ENCODE measurements at regions not wholly inside any gene's neighbourhood (a gene's known extent, or its start where the extent isn't known, plus 50 kb on each side); places are given as distances from the start of the nearest gene placed in this dataset.

DNA sequence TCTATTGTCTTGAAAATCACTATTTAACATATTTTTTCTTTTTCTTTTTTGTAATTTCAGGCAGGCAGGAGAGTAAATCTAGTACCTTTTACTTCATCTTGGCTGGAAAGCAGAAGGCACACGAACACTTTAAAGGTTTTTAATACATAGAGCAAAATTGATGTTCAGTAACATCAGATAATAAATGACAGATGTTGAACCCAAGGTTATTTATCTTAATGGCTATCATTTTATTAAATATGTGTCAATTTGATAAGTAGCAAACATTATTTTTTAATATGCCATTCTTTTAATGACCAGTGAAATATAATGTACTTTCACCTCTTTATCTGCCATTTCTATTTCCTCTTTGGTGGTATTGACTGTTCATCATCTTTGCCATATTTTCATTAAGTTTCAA is 381.2 kb downstream of the ARHGEF28 start:
- no peaks in the 10 kb centered on the region for H3K36me3 ChIP-seq
- no peaks in the 10 kb centered on the region for H3K9me3 ChIP-seq (ENCODE audit: low read depth)
- DNase-seq (ENCODE audit: low read depth in 1 of 2, low spot score in 1 of 2): no peak
- TF ChIP-seq, protein P1, sequence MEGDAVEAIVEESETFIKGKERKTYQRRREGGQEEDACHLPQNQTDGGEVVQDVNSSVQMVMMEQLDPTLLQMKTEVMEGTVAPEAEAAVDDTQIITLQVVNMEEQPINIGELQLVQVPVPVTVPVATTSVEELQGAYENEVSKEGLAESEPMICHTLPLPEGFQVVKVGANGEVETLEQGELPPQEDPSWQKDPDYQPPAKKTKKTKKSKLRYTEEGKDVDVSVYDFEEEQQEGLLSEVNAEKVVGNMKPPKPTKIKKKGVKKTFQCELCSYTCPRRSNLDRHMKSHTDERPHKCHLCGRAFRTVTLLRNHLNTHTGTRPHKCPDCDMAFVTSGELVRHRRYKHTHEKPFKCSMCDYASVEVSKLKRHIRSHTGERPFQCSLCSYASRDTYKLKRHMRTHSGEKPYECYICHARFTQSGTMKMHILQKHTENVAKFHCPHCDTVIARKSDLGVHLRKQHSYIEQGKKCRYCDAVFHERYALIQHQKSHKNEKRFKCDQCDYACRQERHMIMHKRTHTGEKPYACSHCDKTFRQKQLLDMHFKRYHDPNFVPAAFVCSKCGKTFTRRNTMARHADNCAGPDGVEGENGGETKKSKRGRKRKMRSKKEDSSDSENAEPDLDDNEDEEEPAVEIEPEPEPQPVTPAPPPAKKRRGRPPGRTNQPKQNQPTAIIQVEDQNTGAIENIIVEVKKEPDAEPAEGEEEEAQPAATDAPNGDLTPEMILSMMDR (IDR thresholded peaks at IDR 0.05; ENCODE audit: low read depth, low read length): no peak
- H3K27me3 ChIP-seq: no peaks in the 10 kb centered on the region
- no peak overlapping the region for H3K4me3 ChIP-seq
- no peak overlapping the region for H3K27ac ChIP-seq
- H3K4me1 ChIP-seq (ENCODE audit: low read depth): no peaks in the 10 kb centered on the region

GRCh38 chr5:73999297-73999696 is 373.3 kb downstream of the ARHGEF28 start:
- TF ChIP-seq, protein P1 (IDR thresholded peaks at IDR 0.05; ENCODE audit: low read depth, low read length): no peak
- H3K4me3 ChIP-seq: no peak overlapping the region
- no peak overlapping the region for H3K27ac ChIP-seq
- H3K4me1 ChIP-seq (ENCODE audit: low read depth): no peaks in the 10 kb centered on the region
- no peaks in the 10 kb centered on the region for H3K9me3 ChIP-seq (ENCODE audit: low read depth)
- H3K36me3 ChIP-seq: no peaks in the 10 kb centered on the region
- DNase-seq (ENCODE audit: low read depth in 1 of 2, low spot score in 1 of 2): no peak
- no peaks in the 10 kb centered on the region for H3K27me3 ChIP-seq

GRCh38 chr5:73998489-73998888 is 372.5 kb downstream of the ARHGEF28 start:
- H3K27ac ChIP-seq: no peak overlapping the region
- H3K4me3 ChIP-seq: no peak overlapping the region
- DNase-seq (ENCODE audit: low read depth in 1 of 2, low spot score in 1 of 2): peak in 1 of 2 donors; percentile 34
- H3K27me3 ChIP-seq: no peaks in the 10 kb centered on the region
- no peaks in the 10 kb centered on the region for H3K36me3 ChIP-seq
- TF ChIP-seq, protein P1 (IDR thresholded peaks at IDR 0.05; ENCODE audit: low read depth, low read length): no peak
- H3K9me3 ChIP-seq (ENCODE audit: low read depth): no peaks in the 10 kb centered on the region
- H3K4me1 ChIP-seq (ENCODE audit: low read depth): no peaks in the 10 kb centered on the region

DNA sequence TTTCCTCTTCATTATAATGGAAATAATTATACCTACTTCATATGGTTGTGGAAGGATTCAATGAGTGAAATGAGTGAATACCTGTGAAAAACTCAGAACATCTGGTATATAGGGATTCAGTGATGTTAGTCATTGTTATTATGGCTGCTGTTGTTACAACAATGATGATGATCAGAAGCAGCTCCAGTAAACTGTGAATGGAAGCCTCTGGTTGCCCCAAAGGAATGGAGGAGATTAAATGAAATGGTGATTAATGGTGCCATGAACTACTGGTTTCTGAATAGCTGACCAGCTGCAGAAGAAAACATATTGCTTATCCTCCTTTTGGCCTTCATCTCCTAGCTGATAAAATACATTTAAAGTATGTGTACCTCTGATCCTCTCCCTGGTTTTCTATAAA is 372.0 kb downstream of the ARHGEF28 start:
- no peak for DNase-seq (ENCODE audit: low read depth in 1 of 2, low spot score in 1 of 2)

DNA sequence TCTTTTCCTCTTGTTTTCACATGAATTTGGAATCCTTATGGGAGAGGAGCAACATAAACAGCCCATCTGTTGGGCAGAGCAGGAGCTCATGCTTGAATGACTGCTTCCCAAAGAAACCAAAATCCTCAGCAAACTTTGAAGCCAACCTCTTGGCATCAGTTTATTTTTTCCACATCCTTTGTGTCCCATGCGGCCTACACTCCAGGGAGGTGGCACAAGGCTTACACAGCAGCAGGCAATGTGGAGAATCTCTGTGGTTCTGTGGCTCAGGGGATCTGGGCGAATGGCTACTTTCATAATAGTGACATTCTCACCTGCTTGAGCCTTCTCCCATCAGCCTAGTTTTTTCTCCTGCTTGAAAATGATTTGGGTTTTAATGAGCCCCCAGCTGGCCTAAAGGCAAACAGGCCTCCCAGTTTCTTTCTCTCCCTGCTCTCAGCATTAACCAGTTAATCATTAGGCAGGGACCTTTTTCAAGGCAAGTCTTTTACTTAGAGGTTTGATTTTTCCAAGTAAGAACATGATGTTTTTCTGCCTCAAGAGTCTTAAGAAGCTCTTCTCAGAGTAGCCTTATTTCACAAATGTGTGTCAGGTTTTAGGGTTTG is 370.3 kb downstream of the ARHGEF28 start:
- no peaks in the 10 kb centered on the region for H3K36me3 ChIP-seq

More for the DNA sequence above, 372.0 kb downstream of the ARHGEF28 start:
- no peak overlapping the region for H3K4me3 ChIP-seq
- H3K4me1 ChIP-seq (ENCODE audit: low read depth): no peaks in the 10 kb centered on the region
- H3K27ac ChIP-seq: no peak overlapping the region
- H3K27me3 ChIP-seq: no peaks in the 10 kb centered on the region
- H3K36me3 ChIP-seq: no peaks in the 10 kb centered on the region
- TF ChIP-seq, protein P1 (IDR thresholded peaks at IDR 0.05; ENCODE audit: low read depth, low read length): no peak
- H3K9me3 ChIP-seq (ENCODE audit: low read depth): no peaks in the 10 kb centered on the region

More for the DNA sequence above, 370.3 kb downstream of the ARHGEF28 start:
- Histone ChIP-seq H3K9me3 (ENCODE audit: low read depth) (no peaks in the 10 kb centered on the region), H3K4me3 (no peak overlapping the region), H3K27me3 (no peaks in the 10 kb centered on the region), H3K4me1 (ENCODE audit: low read depth) (no peaks in the 10 kb centered on the region), H3K27ac (no peak overlapping the region)
- no peak for DNase-seq (ENCODE audit: low read depth in 1 of 2, low spot score in 1 of 2)
- TF ChIP-seq, protein P1 (IDR thresholded peaks at IDR 0.05; ENCODE audit: low read depth, low read length): no peak

All from cardiac muscle cell (in vitro differentiated cells and primary cell).